GM19324 (cell line): ENCODE measurements at regions not wholly inside any gene's neighbourhood (a gene's known extent, or its start where the extent isn't known, plus 50 kb on each side); places are given as distances from the start of the nearest gene placed in this dataset.
"Not testable (repeated sequence)": the region's sequence is repeated elsewhere in the genome, so short reads cannot be mapped to it uniquely, and the experiment has no call there.

ENCODE experiments used
- ATAC-seq: cut with Tn5 transposase; IDR thresholded peaks from one replicate; pipeline ENCODE4 v1.9.1; 2021; ENCODE audit warnings: mild to moderate bottlenecking, moderate library complexity; ENCODE audit not compliant: unreplicated experiment, low FRiP score

GRCh38 chr18:55998071-55998522, 410.1 kb upstream of the TCF4 start:
- no peak for ATAC-seq

GRCh38 chr18:55997151-55997561, 409.2 kb upstream of the TCF4 start:
- ATAC-seq: peak; percentile 53

- no peak for ATAC-seq
Measured at GRCh38 chr18:55996717-55997116, 408.7 kb upstream of the TCF4 start.

GRCh38 chr18:55990186-55990585, 402.2 kb upstream of the TCF4 start:
- ATAC-seq: no peak

- ATAC-seq: no peak
Measured at GRCh38 chr18:55988537-55988936, 400.5 kb upstream of the TCF4 start.

GRCh38 chr18:55983433-55983832, 395.4 kb upstream of the TCF4 start:
- ATAC-seq: no peak

- ATAC-seq: no peak
Measured at GRCh38 chr18:55982992-55983391, 395.0 kb upstream of the TCF4 start.

GRCh38 chr18:55981712-55982475, 393.9 kb upstream of the TCF4 start:
- ATAC-seq: peak; percentile 84

GRCh38 chr18:55974521-55974920, 386.5 kb upstream of the TCF4 start:
- ATAC-seq: no peak

GRCh38 chr18:55968550-55968949, 380.6 kb upstream of the TCF4 start:
- ATAC-seq: no peak

- no peak for ATAC-seq
Measured at GRCh38 chr18:55967019-55967418, 379.0 kb upstream of the TCF4 start.

- ATAC-seq: no peak
Measured at GRCh38 chr18:55964171-55964570, 376.2 kb upstream of the TCF4 start.

- ATAC-seq: no peak
Measured at GRCh38 chr18:55953326-55953725, 365.3 kb upstream of the TCF4 start.

- ATAC-seq: not testable (repeated sequence)
Measured at GRCh38 chr18:55951738-55952137, 363.7 kb upstream of the TCF4 start.

- no peak for ATAC-seq
Measured at GRCh38 chr18:55950379-55951166, 362.6 kb upstream of the TCF4 start.

- ATAC-seq: no peak
Measured at GRCh38 chr18:55934821-55935220, 346.8 kb upstream of the TCF4 start.

- no peak for ATAC-seq
Measured at GRCh38 chr18:55932675-55933074, 344.7 kb upstream of the TCF4 start.

GRCh38 chr18:55927831-55928230, 339.8 kb upstream of the TCF4 start:
- ATAC-seq: no peak

GRCh38 chr18:55925772-55926171, 337.8 kb upstream of the TCF4 start:
- no peak for ATAC-seq

GRCh38 chr18:55920063-55920462, 332.1 kb upstream of the TCF4 start:
- no peak for ATAC-seq

- no peak for ATAC-seq
Measured at GRCh38 chr18:55918444-55918843, 330.5 kb upstream of the TCF4 start.

- no peak for ATAC-seq
Measured at GRCh38 chr18:55912919-55913318, 324.9 kb upstream of the TCF4 start.
